HG02610 (cell line): ENCODE measurements at regions not wholly inside any gene's neighbourhood (a gene's known extent, or its start where the extent isn't known, plus 50 kb on each side); places are given as distances from the start of the nearest gene placed in this dataset.

Source experiments
- ATAC-seq: cut with Tn5 transposase; IDR thresholded peaks from one replicate; pipeline ENCODE4 v1.9.1; 2021; ENCODE audit warnings: mild to moderate bottlenecking, moderate library complexity; ENCODE audit not compliant: unreplicated experiment

DNA sequence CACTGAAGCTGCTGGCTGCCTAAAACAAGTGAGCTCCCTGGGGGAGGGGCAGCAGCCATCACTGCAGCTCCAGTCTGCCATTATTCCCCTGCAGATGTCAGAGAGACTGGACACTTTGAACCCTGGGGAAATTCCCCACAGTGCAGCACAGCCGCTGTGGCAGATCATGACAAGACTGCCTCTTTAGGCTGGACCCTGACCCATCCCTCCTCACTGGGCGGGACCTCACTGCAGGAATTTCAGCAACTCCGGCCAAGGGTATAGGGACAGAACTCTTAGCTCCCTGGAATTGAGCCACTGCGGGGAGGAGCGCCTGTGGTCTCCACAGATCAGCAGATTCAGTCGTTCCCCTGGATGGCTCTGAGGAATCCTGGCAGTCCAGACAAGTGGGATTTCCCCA lies 964.6 kb downstream of the BRINP3 start:
- ATAC-seq = no peak

DNA sequence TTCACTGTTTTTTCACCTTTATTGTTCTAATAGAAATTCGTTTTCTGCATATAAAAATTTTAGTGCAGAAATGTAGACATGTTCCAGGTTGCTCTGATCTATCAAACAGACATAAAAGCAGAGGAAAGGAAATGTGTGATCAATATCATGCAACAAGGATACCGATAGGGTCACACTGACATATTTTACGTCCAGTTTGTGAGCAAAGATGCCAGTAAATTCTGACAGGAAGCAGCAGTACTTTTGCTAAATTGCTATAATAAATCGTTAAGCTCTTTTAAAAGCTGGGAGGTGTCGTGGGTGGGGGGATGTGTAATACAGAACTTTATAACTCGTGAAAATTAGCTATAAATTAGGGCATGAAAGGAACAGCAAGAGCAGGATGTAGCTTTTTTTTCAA lies 955.2 kb downstream of the BRINP3 start:
- no peak for ATAC-seq

DNA sequence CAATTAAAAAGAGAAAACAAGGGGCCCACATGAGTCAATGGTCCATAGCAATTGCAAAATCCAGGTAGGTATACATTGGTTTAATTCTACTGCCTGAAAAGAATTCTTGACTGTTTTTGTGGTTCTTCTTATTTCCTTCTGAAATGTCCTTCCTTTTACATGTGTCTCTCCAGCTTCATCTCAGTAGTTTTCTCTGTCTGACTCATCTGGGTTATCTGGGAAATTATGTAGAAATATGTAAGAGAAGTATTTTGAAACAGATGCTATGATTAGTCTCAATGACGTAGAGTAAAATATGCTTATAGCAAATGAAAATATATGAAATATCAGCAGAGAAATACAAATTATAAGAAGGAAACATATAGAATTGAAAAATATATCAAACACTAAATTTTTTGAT lies 953.2 kb downstream of the BRINP3 start:
- no peak for ATAC-seq

DNA sequence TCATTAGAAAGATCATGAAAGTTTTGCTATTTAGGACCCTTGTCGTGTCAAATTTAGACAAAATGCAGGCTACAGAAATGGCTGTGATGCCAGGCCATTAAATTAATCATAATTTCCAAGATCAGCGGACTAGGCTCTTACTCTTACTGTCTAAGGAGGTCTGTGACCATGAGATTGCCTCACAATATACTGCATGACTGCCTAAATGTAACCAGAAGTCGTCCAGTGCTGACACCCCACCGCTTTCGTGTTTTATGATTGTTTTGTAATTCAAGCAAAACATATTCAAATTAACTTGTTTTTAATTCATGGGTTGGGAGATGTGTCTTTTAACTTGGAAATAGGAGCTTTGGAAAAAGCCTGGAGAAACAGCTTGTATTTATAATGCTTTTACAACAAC lies 947.5 kb downstream of the BRINP3 start:
- no peak for ATAC-seq

DNA sequence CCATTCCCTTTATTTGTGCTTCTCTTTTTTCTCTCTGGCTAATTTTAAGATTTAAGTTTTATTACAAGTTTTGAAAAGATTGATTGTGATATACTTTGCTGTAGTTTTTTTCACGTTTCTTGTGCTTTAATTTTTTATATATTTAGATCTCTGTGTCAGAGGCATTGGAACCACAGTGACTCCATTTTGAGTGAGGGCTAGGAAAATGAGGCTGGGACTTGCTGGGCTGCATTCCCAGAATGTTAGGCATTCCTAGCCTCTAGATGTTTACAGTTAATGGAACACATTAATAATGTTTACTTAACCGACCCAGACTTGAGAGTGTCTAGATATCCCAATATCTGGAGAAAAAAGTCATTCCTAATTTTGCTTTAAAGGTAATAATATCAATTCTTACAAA lies 939.4 kb downstream of the BRINP3 start:
- ATAC-seq = no peak

DNA sequence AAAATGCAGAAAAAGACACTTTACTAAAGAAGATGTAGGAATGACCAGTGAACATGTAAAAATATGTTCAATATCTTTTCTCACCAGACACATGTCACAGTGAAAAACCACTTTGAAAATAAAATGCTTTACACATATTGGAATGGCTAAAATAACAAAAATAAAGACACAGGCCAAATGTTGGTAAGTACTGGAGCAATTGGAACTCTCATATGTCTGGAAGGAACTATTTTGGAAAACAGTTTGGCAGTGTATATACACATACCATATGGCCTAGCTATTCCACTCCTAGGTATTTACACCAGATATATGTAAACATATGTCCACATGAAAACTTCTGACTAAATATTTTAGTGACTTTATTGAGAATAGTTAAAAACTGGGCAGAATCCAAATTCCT lies 927.2 kb downstream of the BRINP3 start:
- ATAC-seq = no peak

DNA sequence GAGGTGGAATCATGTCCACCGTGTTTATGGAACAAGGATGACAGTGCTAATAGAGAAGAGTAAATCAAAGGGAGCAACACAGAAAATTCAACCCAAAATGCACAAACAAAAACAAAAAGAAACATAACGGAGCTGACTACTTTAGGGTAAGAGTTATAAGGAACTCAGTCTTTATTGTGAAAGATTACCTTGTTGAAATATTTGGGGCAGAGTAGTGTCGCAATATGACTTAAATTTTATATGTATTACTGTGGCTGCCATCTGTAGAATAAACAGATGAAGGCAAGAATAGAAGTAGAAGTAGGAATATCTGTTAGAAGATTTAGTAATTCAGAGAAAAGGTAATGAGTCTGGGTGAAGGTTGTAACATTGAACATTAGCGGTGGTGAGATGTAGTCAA lies 913.9 kb downstream of the BRINP3 start:
- no peak for ATAC-seq

DNA sequence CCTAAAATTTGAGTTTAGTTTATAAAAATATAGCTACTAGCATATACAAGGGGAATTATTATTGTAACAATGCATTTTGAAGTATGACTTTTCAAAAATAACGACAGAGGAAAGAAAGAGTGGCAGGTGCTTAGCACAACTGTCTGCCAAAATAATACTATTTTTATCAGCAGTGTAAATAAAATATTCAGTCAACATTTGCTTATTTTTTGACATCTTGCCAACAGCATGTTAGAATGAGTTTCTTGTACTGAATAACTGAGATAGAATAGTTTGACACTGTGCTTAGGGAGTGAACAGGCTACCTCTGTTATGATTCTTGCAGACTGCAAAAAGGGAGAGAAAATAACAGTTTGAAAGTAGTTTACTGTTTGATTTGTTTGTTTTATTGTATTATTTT lies 909.8 kb downstream of the BRINP3 start:
- ATAC-seq = no peak

DNA sequence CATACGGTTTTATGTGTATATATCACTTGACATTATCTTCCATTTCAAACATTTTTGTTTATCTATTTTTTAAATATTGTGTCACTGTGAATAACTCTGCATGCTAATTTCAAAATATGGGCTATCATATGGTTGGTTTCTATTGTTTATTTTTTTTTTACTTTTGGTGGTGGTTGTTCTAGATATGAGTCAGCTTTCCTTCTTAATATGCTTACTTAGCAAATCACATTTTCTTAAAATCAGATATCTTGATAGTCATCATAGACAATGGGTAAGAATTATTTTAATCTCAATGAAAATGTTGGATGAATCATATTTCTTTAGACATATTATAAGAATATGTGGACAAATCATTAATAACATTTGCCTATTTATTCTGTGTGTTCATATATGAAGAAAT lies 881.5 kb downstream of the BRINP3 start:
- ATAC-seq = no peak

DNA sequence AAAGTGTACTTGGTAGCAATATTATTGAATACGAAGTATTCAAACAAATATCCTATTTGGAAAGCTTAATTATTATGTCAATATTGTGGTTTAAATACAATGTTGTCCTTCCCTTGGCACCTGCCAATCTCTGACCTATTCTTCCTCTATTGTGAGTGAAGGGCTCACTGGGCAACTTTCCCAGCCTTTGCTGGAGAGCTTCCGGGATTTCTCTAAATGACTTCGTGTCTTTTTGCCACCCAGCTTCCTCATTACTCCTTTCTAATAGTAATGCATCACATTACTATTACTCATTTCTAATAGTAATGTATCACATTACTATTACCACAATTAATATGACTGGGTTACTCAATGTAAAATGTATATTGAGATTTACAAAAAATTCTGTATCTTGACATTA lies 880.6 kb downstream of the BRINP3 start:
- ATAC-seq = no peak

DNA sequence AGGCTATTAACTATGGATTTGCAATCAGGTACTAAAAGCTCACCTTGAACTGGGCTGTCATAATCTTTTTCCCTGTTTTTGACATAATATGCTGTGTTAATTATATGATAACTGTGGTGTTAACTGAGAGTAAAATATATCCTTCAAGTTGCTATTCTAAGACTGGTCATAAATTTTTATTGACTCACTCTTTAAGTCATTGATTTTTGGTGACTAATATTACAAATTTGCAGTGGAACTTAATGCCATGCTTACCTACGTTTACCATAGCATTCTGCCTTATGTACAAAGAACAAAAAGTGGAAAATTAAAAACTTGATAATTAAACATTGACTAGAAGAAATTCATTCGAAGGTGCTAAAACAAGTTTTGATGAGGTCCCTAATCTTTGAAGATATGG lies 872.4 kb downstream of the BRINP3 start:
- no peak for ATAC-seq

DNA sequence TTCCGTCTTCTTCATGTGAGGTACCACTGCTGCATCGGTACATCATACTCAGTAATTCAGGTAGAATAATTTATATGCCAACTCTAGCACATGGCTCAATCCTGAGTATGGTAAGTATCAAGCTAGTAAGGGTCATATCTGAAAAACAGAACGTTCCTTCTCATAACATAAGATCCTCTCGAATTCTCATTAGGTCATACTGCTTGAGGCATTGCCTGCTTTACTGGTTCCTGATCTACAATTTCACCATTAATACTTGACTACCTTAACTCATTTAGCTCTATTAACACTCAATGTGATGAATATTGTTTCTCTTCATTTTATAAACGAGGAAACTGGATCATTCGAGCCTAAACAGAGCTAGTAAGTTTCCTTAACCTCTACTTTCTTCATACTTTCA lies 871.6 kb downstream of the BRINP3 start:
- ATAC-seq = no peak

DNA sequence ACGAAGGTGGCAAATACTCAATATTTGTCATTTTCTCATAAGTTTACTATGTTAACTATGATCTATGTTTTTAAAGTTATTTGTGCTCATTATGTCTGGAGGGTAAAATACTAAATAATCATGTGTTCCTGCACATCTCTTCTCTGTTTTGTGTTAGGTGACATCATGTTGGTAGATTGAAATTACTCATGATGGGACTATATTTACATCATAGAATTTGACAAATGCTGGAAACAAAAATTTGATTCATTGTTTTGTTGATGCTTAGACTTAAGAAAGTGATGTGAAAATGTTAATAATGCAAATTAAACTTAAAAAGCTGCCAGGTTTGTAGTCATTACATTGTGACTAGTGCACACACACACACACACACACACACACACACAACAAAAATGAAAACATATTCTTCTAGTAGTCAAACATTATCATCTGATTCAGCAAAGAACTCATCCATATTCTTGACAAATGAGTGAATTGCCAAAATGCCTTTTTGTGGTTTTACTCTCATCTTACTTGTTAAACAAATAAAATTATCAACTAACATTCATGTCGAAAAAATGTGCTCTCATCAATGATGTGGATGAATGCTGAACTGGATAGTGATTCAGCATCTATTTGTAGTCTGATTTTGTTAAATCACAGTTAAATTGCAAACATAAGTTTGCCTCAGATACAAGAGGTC lies 870.7 kb downstream of the BRINP3 start:
- ATAC-seq = no peak

DNA sequence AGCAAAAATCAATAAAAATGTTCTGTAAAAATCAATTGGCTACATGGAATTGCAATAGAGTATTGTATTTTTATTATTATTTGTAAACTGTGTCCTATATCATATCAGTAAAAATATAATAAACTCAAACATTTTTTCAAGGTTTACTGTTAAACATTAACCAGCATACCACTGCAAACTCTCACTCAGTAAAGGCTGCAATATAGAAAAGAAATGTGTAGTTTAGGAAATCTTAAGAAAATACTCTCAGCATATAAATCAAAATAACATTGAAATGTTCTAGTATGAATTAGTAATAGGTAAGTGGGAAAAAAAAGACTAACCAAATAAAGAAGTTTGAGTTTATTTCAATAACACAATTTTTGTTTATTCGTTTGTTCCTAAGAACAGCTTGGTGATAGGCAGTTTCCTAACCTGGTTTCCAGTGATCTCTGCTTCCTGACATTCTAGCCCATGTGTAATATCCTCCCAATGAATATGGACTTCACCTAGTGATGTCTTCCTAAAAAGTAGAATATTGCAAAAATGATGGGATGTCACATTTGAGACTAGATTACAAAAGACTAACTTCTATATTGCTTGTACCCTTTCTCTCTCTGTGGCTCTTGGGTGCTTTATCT lies 870.1 kb downstream of the BRINP3 start:
- no peak for ATAC-seq

DNA sequence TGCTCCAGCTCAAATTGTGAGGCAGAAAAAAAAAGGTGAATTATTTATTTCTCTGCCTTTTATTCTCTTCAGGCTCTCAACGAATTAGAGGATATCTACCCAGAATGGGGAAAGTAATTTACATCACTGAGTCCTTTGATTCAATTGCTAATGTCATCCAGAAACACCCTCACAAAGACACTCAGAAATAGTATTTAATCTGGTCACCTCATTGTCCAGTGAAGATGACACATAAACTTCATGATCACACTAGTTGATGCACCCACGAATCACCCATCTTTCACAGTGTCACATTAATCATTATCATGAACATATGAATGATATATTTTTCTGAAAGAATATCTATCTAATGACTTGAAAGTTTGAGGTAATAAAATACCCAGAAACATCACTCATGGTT lies 868.5 kb downstream of the BRINP3 start:
- no peak for ATAC-seq

DNA sequence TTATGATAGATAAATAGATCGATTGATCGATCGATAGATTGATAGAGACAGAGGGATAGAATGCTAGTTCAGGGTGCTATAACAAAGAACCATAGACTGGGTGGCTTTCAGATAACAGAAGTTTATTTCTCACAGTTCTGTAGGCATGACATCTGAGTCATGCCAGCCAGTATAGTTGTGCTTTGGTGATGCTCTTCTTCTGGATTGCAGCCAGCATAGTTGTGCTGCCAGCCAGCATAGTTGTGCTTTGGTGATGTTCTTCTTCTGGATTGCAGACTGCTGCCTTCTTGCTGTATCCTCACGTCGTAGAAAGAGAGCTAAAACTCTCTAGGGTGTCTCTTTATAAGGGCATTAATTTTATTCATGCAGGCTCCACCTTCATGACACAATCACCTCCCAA lies 860.8 kb downstream of the BRINP3 start:
- ATAC-seq = no peak

DNA sequence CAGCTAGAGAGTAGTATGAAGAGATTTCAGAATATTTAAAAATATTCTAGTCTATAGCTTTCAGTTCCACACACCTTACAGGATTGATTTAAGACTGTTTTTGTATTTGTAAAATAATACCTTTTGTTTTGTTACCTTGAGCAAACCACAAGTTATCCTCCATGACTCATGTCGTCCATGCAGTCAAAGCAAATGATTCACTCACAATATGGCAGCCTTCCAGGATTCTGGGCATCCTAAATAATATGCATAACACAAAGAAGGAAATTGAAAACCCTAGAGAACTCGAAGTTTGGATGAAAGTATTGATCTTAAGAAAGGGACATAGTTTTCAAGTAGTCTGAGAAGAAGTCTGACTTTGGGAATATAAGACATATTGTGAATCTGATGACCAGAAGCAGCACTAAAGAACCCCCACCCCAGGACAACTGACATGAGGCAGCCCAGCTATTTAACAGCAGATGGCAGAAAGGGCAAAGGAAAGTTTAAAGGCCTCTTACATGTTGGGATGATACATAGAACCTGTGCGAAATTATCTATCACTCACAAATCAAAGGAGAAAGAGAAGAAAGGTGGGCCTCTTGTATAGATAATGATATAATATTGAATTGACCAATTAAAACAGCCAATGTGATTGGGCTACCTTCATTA lies 857.9 kb downstream of the BRINP3 start:
- ATAC-seq = no peak

DNA sequence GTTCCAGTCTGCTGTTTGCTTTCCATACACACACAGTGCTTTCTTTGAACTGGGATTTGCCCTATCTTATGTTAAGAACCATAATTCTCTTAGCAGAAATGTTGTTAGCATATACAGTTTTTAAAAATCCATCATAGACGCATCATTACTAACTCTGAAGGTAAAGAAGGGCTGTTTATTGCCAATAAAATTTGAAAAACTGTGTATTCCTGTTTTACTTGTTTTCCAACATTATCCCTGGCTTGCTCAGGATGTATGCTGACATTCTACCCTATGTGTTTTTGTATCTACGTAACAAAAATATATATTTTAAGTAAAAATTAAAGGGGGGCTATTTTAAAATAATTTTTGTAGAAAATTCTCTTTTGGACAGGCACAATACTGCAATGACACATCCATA lies 857.2 kb downstream of the BRINP3 start:
- no peak for ATAC-seq

DNA sequence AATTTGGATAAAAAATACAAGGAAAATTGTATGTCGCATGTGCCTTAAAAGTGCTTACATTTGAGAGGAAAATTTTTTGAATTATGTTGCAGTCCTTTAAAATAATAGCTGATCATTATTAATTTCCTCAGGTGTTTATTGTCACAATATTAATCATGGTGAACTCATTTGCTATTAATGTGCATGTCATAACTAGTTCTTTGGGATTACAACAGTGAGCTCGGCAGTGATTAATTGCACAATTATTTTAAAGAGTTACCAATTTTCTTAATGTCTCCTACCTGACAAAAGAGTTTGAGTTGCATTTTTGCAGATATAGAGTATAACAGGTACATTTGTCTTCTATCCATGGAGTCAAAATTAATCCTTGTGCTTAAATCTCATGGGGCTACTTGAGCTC lies 854.3 kb downstream of the BRINP3 start:
- ATAC-seq = no peak

DNA sequence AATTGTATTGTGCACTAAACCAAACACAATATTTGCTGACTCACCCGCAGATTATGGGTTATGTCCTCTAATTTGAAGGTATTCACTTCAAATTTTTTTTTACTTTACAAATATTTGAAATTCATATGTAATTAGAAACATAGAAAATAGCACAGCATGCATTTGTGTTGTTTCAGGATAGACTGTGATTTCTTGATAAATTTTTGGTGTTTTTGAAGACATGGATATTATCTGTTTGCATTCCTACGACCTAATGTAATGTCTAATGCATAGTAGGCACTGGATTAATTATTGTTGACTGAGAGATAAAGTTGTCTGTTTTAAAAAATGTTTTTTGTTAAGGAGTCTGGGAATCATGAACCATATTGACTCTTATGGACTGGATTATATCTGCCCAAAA lies 850.2 kb downstream of the BRINP3 start:
- ATAC-seq = no peak

DNA sequence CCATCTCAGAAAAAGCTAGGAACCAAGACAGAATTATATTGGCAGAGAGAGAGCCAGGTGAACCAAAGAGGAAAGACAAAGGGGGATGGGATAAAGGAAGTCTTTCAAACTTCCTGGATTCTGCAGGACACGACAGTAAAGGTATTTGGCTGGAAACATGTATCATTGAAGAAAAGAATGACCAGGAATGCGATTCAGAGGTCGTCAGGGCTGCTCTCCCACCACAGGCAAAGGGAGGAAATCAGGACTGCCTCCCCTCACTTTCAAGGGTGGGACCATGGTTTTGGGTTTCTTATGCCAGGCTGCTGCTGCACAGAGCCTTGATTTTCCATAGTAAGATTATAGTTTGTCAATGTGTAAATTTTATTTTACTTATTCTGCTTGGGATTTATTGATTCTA lies 848.8 kb downstream of the BRINP3 start:
- no peak for ATAC-seq

DNA sequence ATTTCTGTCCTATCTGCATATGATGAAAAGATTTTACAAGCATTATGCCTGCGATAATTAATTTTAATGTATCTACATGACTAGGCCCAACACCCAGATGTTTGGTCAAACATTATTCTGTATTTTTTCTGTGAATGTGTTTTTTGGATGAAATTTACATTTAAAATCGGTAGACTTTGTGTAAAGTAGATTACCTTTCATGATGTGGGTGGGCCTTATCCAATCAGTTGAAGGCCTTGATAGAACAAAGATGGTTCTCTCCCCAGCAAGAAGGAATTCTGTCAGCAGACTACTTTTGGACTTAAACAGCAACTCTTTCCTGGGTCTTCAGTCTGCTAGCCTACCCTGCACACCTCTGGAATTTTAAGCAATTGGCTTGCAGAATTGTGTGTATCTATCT lies 844.0 kb downstream of the BRINP3 start:
- no peak for ATAC-seq

DNA sequence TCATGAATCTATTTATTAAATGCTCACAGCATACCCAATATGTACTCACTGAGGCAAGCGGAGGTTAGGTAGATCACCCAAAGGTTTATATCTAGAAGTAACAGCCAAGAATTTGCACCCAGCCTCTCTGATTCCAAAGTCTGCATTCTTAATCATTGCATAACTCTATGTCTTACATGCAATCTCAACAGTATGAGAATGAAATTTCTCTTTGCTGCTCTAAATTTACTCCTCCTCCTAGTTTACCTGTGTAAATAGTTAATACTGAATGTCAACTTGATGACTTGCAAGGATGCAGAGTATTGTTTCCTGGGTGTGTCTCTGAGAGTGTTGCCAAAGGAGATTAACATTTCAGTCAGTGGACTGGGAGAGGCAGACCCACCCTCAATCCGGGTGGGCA lies 840.6 kb downstream of the BRINP3 start:
- ATAC-seq = no peak
